ENCODE measurements at regions not wholly inside any gene's neighbourhood (a gene's known extent, or its start where the extent isn't known, plus 50 kb on each side); places are given as distances from the start of the nearest gene placed in this dataset.

DNA sequence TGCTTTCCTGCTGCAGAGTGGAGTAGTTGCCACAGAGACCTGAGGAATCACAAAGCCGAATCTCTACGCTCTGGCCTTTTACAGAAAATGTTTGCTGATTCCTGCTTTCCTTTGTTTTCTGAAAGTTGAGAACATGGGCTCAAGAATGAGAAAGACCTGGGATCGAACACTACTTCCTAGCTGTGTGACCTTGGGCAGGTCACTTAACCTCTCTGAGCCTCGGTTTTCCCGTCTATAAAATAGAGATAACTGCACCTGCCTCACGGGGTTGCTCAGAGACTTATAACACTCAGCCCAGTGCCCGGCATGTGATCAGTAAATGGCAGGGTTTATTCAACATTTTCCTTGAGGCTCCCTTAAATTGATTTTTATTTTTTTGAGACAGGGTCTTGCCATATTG is 70.9 kb upstream of the ALX4 start:
- no peak for DNase-seq
- no TSS peak for BruUV-seq (replicated peaks)
- CTCF ChIA-PET: no interaction called here
- intact Hi-C loops (cut with micrococcal nuclease; ENCODE audit: unreplicated experiment): no loop called here
- Mint-ChIP-seq H3K4me3 (ENCODE audit: low read depth, unreplicated experiment) (no peak overlapping the region), H3K9me3 (ENCODE audit: low read depth, unreplicated experiment) (no peaks in the 10 kb centered on the region), H3K36me3 (ENCODE audit: insufficient read depth, unreplicated experiment) (no peaks in the 10 kb centered on the region), H3K27me3 (ENCODE audit: unreplicated experiment) (peaks cover 85% of the 10 kb centered on the region), H3K27ac (ENCODE audit: unreplicated experiment) (no peak overlapping the region), H3K4me1 (ENCODE audit: low read depth, unreplicated experiment) (no peaks in the 10 kb centered on the region)
- TF ChIP-seq, protein P1, sequence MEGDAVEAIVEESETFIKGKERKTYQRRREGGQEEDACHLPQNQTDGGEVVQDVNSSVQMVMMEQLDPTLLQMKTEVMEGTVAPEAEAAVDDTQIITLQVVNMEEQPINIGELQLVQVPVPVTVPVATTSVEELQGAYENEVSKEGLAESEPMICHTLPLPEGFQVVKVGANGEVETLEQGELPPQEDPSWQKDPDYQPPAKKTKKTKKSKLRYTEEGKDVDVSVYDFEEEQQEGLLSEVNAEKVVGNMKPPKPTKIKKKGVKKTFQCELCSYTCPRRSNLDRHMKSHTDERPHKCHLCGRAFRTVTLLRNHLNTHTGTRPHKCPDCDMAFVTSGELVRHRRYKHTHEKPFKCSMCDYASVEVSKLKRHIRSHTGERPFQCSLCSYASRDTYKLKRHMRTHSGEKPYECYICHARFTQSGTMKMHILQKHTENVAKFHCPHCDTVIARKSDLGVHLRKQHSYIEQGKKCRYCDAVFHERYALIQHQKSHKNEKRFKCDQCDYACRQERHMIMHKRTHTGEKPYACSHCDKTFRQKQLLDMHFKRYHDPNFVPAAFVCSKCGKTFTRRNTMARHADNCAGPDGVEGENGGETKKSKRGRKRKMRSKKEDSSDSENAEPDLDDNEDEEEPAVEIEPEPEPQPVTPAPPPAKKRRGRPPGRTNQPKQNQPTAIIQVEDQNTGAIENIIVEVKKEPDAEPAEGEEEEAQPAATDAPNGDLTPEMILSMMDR (IDR thresholded peaks at IDR 0.05; ENCODE audit: unreplicated experiment): no peak

- Mint-ChIP-seq H3K4me3 (ENCODE audit: low read depth, unreplicated experiment) (no peak overlapping the region), H3K27me3 (ENCODE audit: unreplicated experiment) (peaks cover 85% of the 10 kb centered on the region), H3K36me3 (ENCODE audit: insufficient read depth, unreplicated experiment) (no peaks in the 10 kb centered on the region), H3K4me1 (ENCODE audit: low read depth, unreplicated experiment) (no peaks in the 10 kb centered on the region), H3K9me3 (ENCODE audit: low read depth, unreplicated experiment) (no peaks in the 10 kb centered on the region), H3K27ac (ENCODE audit: unreplicated experiment) (no peak overlapping the region)
- TF ChIP-seq, protein P1 (IDR thresholded peaks at IDR 0.05; ENCODE audit: unreplicated experiment): no peak
- CTCF ChIA-PET: no interaction called here
- intact Hi-C loops (cut with micrococcal nuclease; ENCODE audit: unreplicated experiment): no loop called here
- BruUV-seq (replicated peaks): no TSS peak
- no peak for DNase-seq
These were observed 71.3 kb upstream of the ALX4 start for GRCh38 chr11:44381261-44381660.

DNA sequence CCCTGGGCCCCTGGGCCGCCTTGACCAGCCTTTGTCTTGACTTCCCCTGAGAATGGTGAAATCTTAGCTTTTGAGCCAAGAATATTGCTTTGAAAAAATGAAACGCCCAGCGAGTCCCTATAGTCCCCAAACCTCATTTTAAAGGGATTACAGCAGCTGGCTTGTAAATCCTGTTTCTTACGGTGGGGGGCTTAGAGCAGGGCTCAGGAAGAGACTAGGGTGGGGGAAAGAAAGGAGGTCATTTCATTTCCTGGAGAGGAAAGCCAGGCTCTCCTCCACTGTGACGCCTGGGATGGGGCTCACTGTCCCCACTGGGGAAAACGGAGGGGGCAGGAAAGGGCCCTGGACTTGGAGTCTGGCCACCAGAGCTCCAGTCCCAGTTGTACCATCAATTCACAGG is 72.2 kb upstream of the ALX4 start:
- Mint-ChIP-seq H3K27me3 (ENCODE audit: unreplicated experiment) (peaks cover 88% of the 10 kb centered on the region), H3K4me1 (ENCODE audit: low read depth, unreplicated experiment) (no peaks in the 10 kb centered on the region), H3K36me3 (ENCODE audit: insufficient read depth, unreplicated experiment) (no peaks in the 10 kb centered on the region), H3K4me3 (ENCODE audit: low read depth, unreplicated experiment) (no peak overlapping the region), H3K9me3 (ENCODE audit: low read depth, unreplicated experiment) (no peaks in the 10 kb centered on the region), H3K27ac (ENCODE audit: unreplicated experiment) (no peak overlapping the region)
- TF ChIP-seq, protein P1 (IDR thresholded peaks at IDR 0.05; ENCODE audit: unreplicated experiment): no peak
- BruUV-seq (replicated peaks): no TSS peak
- CTCF ChIA-PET: no interaction called here
- no peak for DNase-seq
- intact Hi-C loops (cut with micrococcal nuclease; ENCODE audit: unreplicated experiment): no loop called here

DNA sequence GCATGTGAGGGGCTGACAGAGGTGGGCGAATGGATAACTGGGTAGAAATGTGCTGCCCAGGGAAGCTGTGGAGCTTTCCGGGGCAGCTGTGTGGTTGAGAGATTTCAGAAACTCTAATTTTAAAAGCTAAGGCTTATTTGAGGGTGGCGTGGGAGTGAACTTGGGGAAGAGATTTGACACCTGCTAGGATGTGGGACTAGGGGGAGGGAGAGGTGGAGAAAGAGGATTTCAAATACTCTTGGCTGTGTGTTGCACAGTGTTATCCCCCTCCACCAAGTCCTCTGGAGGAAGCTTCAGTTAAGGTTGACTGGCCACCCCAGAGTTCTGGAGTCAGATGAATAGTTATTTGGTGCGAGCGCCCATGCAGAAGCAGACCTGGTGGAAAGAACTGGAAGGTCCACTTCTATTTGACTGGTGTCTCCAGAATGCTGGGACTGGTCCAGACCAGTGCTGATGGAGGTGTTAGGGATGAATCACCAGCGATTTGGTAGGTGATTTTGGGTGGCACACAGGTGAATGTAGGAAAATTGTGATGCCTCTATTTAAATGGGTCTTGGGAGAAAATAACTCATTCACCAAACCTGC is 72.8 kb upstream of the ALX4 start:
- Mint-ChIP-seq H3K27ac (ENCODE audit: unreplicated experiment) (no peak overlapping the region), H3K27me3 (ENCODE audit: unreplicated experiment) (peaks cover 94% of the 10 kb centered on the region), H3K4me1 (ENCODE audit: low read depth, unreplicated experiment) (no peaks in the 10 kb centered on the region), H3K4me3 (ENCODE audit: low read depth, unreplicated experiment) (no peak overlapping the region), H3K36me3 (ENCODE audit: insufficient read depth, unreplicated experiment) (no peaks in the 10 kb centered on the region), H3K9me3 (ENCODE audit: low read depth, unreplicated experiment) (no peaks in the 10 kb centered on the region)
- no peak for DNase-seq
- TF ChIP-seq, protein P1 (IDR thresholded peaks at IDR 0.05; ENCODE audit: unreplicated experiment): no peak
- intact Hi-C loops (cut with micrococcal nuclease; ENCODE audit: unreplicated experiment): no loop called here
- CTCF ChIA-PET: no interaction called here
- BruUV-seq (replicated peaks): no TSS peak
